Osteoblast (primary cell): ENCODE measurements at regions not wholly inside any gene's neighbourhood (a gene's known extent, or its start where the extent isn't known, plus 50 kb on each side); places are given as distances from the start of the nearest gene placed in this dataset.

Experiments used
- DNase-seq: peaks from one replicate; pipeline ENCODE4 v3.0.0; 2011; ENCODE audit warnings: low spot score, mixed read lengths; ENCODE audit not compliant: insufficient read length; ENCODE audit errors: missing footprints
- H2AFZ ChIP-seq: 2 replicates; pipeline ENCODE4 v1.6.0; 2011; ENCODE audit warnings: mild to moderate bottlenecking, low read length
- H3K27ac ChIP-seq: 2 replicates; pipeline ENCODE4 v1.5.1; 2011; ENCODE audit warnings: mild to moderate bottlenecking, low read depth, low read length, moderate library complexity
- H3K27me3 ChIP-seq: 2 replicates; pipeline ENCODE4 v1.6.0; 2012; ENCODE audit warnings: mild to moderate bottlenecking, control low read depth, inconsistent platforms, low read length, moderate library complexity; ENCODE audit not compliant: insufficient read depth
- H3K36me3 ChIP-seq: 2 replicates; pipeline ENCODE4 v1.5.1; 2011; ENCODE audit warnings: mild to moderate bottlenecking, low read length, control low read depth, moderate library complexity; ENCODE audit not compliant: insufficient read depth
- H3K4me1 ChIP-seq: 2 replicates; pipeline ENCODE4 v1.5.1; 2011; ENCODE audit warnings: mild to moderate bottlenecking, low read length, control low read depth, moderate library complexity; ENCODE audit not compliant: insufficient read depth
- H3K4me2 ChIP-seq: 2 replicates; pipeline ENCODE4 v1.6.0; 2011; ENCODE audit warnings: mild to moderate bottlenecking, low read length; ENCODE audit not compliant: insufficient read depth
- H3K4me3 ChIP-seq: fragments of 200-600 bp; sonication (generic); 3 replicates; pipeline ENCODE4 v1.5.1; 2012; ENCODE audit warnings: mild to moderate bottlenecking, low read length, inconsistent platforms; ENCODE audit not compliant: insufficient read depth
- H3K79me2 ChIP-seq: 2 replicates; pipeline ENCODE4 v1.6.0; 2012; ENCODE audit warnings: mild to moderate bottlenecking, low read length, control low read depth, inconsistent platforms; ENCODE audit not compliant: insufficient read depth
- H3K9me3 ChIP-seq: 2 replicates; pipeline ENCODE4 v1.5.1; 2011; ENCODE audit warnings: low read depth, low read length, control low read depth
- H4K20me1 ChIP-seq: 2 replicates; pipeline ENCODE4 v1.6.0; 2012; ENCODE audit warnings: mild to moderate bottlenecking, low read length, control low read depth; ENCODE audit not compliant: insufficient read depth
- CTCF ChIP-seq: IDR thresholded peaks from 2 replicates; pipeline ENCODE4 v1.5.1; 2011; ENCODE audit warnings: mild to moderate bottlenecking, low read depth, low read length, moderate library complexity; ENCODE audit errors: extremely low read depth

- H4K20me1 ChIP-seq, result no peaks in the 10 kb centered on the region
- no peak overlapping the region for H3K4me2 ChIP-seq
- H2AFZ ChIP-seq, result no peak overlapping the region
- H3K27ac ChIP-seq, result no peak overlapping the region
- H3K4me3 ChIP-seq, result no peak overlapping the region
- no peak for DNase-seq
- H3K36me3 ChIP-seq, result no peaks in the 10 kb centered on the region
- H3K4me1 ChIP-seq, result peaks cover under 1% of the 10 kb centered on the region
- no peak for TF ChIP-seq CTCF
- no peaks in the 10 kb centered on the region for H3K9me3 ChIP-seq
- no peaks in the 10 kb centered on the region for H3K79me2 ChIP-seq
- H3K27me3 ChIP-seq, result peaks cover 15% of the 10 kb centered on the region
Observed at GRCh38 chrX:109928596-109929335, 74.1 kb upstream of the TMEM164 start.

GRCh38 chrX:109931677-109932076, 71.2 kb upstream of the TMEM164 start:
- Histone ChIP-seq H3K27me3 (peaks cover 22% of the 10 kb centered on the region), H2AFZ (no peak overlapping the region), H3K79me2 (no peaks in the 10 kb centered on the region), H3K27ac (no peak overlapping the region), H4K20me1 (no peaks in the 10 kb centered on the region), H3K4me2 (no peak overlapping the region), H3K4me3 (no peak overlapping the region), H3K36me3 (no peaks in the 10 kb centered on the region), H3K9me3 (no peaks in the 10 kb centered on the region), H3K4me1 (peaks cover 23% of the 10 kb centered on the region)
- DNase-seq, result no peak
- TF ChIP-seq CTCF, result no peak

- H2AFZ ChIP-seq, result peak overlapping the region; percentile 47
- DNase-seq, result no peak
- no peak overlapping the region for H3K4me3 ChIP-seq
- no peaks in the 10 kb centered on the region for H4K20me1 ChIP-seq
- H3K36me3 ChIP-seq, result no peaks in the 10 kb centered on the region
- H3K4me1 ChIP-seq, result peaks cover 23% of the 10 kb centered on the region
- peak overlapping the region; percentile 53 for H3K27ac ChIP-seq
- H3K9me3 ChIP-seq, result no peaks in the 10 kb centered on the region
- H3K79me2 ChIP-seq, result no peaks in the 10 kb centered on the region
- no peak for TF ChIP-seq CTCF
- peaks cover 12% of the 10 kb centered on the region for H3K27me3 ChIP-seq
- H3K4me2 ChIP-seq, result peak overlapping the region; percentile 50
Observed at GRCh38 chrX:109934434-109934833, 68.5 kb upstream of the TMEM164 start.

- Histone ChIP-seq H3K4me2 (peak overlapping the region; percentile 50), H3K79me2 (no peaks in the 10 kb centered on the region), H3K27ac (peak overlapping the region; percentile 65), H2AFZ (no peak overlapping the region), H3K9me3 (no peaks in the 10 kb centered on the region), H4K20me1 (no peaks in the 10 kb centered on the region), H3K4me3 (no peak overlapping the region), H3K27me3 (peaks cover 12% of the 10 kb centered on the region), H3K36me3 (no peaks in the 10 kb centered on the region), H3K4me1 (peaks cover 23% of the 10 kb centered on the region)
- DNase-seq, result no peak
- TF ChIP-seq CTCF, result no peak
Observed at GRCh38 chrX:109934935-109935334, 68.0 kb upstream of the TMEM164 start.
